OCI-LY7 (cell line): ENCODE measurements at regions not wholly inside any gene's neighbourhood (a gene's known extent, or its start where the extent isn't known, plus 50 kb on each side); places are given as distances from the start of the nearest gene placed in this dataset.

Source experiments
- EZH2phosphoT487 ChIP-seq: fragments of 200-600 bp; sonication (generic); IDR thresholded peaks from 2 replicates; pipeline ENCODE4 v1.6.1; 2018; ENCODE audit warnings: low read depth, borderline replicate concordance, mild to moderate bottlenecking, mixed run types, antibody characterized with exemption, low read length, moderate library complexity, mixed read lengths
- TF ChIP-seq, protein P1 (sequence below): fragments of 200-600 bp; sonication (generic); conservative IDR thresholded peaks from 2 replicates; pipeline ENCODE4 v1.5.1; 2014; ENCODE audit warnings: mild to moderate bottlenecking, antibody characterized with exemption, low read length, moderate library complexity, mixed read lengths

- TF ChIP-seq, protein P1, sequence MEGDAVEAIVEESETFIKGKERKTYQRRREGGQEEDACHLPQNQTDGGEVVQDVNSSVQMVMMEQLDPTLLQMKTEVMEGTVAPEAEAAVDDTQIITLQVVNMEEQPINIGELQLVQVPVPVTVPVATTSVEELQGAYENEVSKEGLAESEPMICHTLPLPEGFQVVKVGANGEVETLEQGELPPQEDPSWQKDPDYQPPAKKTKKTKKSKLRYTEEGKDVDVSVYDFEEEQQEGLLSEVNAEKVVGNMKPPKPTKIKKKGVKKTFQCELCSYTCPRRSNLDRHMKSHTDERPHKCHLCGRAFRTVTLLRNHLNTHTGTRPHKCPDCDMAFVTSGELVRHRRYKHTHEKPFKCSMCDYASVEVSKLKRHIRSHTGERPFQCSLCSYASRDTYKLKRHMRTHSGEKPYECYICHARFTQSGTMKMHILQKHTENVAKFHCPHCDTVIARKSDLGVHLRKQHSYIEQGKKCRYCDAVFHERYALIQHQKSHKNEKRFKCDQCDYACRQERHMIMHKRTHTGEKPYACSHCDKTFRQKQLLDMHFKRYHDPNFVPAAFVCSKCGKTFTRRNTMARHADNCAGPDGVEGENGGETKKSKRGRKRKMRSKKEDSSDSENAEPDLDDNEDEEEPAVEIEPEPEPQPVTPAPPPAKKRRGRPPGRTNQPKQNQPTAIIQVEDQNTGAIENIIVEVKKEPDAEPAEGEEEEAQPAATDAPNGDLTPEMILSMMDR, result no peak
- no peak for TF ChIP-seq EZH2phosphoT487
Observed at GRCh38 chr7:149353739-149354504, 91.9 kb downstream of the ZNF783 start.
